HG02798 (cell line): ENCODE measurements at regions not wholly inside any gene's neighbourhood (a gene's known extent, or its start where the extent isn't known, plus 50 kb on each side); places are given as distances from the start of the nearest gene placed in this dataset.

ENCODE experiments used
- ATAC-seq: cut with Tn5 transposase; IDR thresholded peaks from one replicate; pipeline ENCODE4 v1.9.1; 2021; ENCODE audit warnings: mild to moderate bottlenecking; ENCODE audit not compliant: unreplicated experiment, poor library complexity

DNA sequence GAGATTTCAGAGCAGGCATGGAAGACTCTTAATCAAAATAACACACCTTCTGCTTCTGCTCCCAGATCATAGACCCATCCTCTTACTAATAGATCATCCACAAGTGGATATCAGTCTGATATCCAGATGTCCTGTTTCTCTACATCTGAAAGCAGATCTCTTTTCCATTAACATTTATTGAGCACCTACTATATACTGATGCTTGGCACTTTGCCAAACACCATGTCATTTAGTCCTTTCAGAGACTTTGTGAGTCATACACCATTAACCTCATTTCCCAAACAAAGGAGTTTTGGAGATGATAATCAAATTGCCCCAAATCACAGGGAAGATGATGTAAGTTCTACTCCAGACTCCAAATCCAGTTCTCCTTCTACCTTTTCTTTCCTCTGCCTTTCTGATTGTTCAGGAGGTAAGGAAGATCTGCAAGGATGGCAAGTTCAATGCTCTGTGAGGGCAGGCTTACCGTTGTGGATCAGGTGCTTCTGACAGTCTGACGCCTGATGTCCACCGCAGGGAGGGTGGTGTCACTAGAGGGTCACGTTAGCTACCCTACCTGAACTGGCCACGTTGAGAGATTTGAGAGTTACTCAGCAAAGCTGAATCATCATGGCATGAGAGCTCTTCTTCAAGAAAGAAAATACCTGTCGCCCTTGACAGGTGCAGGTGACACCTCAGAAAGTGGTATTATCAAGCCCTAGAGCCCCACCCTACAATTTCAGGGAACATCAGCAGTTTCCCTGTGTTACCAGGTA, 269.6 kb upstream of the ZMIZ1 start:
- ATAC-seq: no peak

DNA sequence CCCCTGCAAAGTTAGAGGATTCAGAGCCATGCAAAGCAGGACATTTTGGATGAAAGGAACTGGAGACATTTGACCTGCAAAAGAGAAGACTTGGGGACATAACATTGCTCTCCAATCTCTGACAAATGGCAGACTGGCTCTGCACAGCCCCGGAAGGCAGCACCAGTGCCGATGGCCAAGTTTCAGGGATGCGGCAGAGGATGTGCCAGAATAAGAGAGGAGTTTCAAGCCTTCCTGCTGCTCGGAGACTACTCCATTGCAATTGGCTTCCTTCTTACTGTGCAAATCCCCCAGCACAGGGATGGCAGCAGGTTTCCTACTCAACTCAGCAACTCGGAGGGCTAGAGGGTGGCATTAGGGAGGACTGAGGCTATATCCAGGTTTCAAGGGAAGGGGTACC, 268.8 kb upstream of the ZMIZ1 start:
- no peak for ATAC-seq

DNA sequence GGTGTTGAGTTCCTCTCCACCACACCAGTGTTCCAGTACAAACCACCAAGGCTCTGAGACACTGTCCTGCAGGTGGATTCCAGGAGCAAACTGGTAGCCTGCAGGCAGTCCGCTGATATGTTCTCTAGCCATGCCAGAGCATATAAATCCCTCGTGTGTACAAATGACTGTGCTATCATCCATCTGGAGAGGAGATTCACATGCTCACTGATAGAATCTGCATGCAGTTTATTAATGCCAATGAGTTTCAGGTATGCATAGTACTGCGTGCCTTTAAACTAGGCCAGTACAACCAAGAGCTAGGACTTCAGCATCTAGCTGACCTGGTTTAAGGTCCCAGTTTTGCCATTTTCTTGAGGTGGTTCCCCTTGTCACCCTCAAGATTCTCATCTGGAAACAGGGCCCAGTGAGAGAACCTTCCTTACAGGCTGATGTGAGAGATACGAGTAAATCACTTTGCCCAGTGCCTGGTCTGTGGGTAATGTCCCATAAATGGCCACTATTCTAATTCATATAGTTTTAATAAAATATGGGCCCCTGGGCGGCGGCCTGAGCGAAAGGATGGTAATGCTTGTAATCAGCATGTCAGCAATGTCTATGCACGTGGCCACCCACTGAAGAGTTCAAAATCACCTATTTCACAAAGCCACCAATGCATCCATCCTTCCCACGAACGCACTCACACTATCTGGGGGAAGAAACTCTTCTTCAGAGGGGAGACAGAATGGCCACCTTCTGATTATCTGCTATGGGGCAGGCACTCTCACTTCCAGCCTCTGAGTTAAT, 268.0 kb upstream of the ZMIZ1 start:
- no peak for ATAC-seq

DNA sequence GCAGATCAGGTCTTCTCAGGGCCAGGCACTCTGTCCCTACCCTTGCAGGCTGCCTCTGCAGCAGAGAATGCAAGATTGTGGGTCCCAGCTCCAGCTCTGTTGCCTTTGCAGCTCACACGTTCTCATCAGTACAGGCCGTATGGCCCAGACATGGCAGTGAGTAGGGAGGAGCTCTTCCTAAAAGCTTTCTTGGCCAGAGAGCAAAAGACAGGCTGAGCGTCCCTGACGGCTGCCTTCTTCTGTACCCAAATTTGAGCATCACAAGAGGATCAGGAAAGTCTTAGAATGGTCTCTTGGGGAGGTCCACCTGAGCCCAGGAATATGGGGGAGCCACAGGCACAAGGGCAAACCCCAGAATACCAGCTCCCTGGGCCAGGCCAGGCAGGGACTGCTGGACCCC, 266.3 kb upstream of the ZMIZ1 start:
- ATAC-seq: no peak

DNA sequence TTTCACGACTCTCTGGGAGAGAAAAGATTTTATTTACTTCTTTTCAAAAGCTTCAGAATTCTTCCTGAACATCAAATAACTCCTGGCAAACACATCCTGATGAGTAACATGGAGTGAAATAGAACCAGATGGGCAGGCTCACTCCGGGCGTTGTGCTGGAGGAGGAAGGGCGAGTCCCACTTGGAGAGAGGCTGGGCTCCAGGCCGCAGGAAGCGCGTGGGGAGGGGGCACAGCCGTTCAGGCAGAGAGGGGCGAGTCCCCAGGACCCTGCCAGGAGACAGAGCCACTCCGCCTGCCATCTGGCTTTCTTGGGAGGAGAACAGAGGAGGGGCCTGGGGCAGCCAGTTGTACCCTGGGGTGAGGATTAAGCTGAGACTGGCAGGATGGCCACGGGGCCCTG, 265.9 kb upstream of the ZMIZ1 start:
- no peak for ATAC-seq

DNA sequence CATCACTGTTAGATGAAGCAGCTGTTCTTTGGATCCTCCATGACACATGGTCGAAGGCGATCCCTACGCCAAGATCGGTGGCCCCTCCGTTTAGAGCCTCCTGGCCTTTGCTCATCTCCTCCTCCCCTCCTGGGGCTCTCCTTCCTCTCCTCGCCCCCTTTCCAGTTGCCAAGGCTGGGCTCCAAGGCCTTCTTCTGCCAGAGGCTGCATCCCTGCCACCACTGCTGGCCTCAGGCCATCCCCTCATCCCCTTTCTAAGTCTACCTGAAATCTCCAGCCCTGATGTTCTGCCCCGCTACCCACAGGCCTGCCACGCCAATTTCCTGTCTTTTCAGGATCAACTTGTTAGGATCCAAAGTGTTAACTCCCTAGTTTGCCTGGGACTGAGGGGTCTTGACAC, 265.1 kb upstream of the ZMIZ1 start:
- no peak for ATAC-seq

DNA sequence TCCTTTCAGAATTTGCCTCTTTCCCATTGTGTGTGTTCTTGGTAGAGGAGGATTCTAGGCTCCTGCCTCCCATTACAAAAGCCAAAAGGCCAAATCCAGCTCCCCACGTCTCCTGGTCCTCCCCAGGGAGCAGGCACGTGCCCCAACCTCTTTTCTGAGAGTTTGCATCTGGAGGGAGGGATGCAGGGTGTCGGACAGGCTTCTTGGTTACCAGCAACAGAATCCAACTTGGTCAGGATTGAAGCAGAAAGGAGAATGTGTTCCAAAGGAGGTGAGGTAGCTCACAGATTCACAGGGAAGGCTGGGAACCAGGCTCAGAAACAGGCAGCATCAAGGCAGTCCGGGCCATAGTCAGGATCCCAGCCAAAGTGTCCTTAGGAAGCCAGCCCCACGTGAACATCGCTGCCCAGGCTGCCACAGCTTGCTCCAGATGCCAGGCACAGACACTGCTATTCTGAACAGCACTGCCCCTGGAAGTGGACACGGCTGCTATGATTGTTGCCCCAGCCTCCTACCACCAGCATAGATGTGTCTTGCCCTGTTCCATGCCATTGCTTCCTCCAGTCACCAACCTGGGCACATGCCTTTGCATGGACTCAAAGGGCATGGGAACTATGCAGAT, 264.2 kb upstream of the ZMIZ1 start:
- no peak for ATAC-seq

DNA sequence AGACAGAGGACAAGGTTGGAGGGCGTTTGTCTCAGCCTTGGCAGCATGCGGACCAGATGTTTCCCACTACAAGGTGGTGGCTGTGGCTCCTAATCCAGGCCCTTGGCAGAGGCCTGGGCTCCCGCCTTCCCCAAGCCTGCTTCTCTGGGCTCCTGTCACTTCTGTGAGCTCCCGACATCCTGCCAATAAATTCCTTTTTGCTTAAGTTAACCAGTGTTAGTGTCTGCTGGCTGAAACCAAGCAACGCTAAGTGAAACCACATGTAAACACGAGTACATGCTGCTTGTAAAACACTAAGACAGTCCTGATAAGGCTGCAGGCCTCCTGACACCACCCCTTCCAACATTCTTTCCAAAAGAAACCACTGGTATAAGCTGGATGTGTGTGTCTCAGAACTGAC, 263.6 kb upstream of the ZMIZ1 start:
- ATAC-seq: no peak

DNA sequence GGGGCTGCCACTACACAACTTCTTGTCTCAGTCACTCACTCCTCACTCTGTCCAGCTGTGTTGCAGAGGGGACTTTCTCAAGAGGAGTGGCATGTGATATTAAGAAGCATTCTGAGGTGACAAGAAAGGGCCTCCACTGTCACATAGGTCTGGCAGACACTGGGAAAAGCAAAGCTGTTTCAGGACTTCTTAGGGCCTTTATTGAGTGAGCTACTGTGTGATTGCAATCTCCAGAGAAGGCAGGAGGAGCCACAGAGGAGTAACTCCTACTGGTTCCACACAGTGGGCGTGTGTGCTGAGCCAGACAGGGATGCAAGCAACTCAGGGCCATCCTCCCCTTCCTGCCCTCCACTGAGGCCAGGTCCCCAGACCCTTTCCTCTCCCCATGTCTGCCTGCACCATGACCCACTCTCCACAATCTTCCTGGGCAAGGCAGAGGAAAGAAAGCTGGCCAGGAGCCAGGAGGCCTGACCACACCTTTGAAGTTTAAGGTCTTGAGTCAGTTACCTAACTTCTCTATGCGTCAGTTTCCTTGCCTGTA, 262.0 kb upstream of the ZMIZ1 start:
- ATAC-seq: no peak

DNA sequence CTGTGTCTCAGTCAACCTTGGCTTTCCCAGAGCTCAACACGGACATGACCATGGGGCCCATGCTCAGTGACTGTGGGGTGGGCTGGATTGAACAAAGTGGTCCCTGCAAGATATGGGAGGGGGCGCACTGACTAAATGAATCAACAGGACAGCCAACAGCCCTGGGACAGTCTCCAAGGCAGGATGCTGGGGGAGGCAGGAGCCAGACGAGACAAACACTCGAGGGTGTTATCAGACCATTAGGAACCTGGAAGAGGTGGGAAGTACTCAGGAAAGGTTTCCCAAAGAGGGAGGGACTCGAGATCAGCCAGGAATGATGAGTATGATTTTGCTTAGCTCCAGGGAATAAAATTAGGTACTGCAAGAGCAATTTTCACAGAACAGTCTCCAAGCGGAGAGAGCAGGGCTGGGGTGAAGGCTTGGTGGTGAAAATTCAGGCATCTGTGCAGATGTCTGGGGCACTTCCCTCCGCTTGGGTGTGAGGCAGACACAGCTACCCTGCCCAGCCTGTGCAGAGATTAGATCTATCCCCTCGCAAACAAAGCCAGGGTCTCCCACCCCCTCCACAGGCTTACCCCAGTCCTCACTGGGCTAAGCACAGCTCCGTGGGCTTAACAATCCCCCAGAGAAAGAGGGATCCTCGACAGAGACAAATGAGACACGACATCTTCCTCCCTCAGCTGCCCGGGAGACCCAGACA, 261.1 kb upstream of the ZMIZ1 start:
- ATAC-seq: no peak

DNA sequence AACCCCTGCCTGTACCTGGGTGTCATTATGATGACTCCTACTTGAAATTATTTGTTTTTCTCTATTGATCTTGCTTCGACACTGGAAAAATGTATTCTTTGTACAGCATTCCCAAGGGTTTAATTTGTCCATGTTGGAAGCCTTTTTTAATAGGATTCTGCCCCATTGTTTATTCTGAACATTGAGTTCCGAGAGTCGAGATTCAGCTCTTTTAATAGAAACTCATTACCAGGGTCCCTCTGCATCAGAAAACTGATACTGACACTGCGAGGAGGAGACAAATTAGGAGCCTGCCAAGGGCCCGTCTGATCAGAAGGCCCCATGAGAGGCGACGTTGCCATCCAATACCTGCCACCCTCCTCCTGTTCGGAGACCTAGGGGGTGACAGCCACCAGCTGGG, 260.5 kb upstream of the ZMIZ1 start:
- ATAC-seq: no peak

DNA sequence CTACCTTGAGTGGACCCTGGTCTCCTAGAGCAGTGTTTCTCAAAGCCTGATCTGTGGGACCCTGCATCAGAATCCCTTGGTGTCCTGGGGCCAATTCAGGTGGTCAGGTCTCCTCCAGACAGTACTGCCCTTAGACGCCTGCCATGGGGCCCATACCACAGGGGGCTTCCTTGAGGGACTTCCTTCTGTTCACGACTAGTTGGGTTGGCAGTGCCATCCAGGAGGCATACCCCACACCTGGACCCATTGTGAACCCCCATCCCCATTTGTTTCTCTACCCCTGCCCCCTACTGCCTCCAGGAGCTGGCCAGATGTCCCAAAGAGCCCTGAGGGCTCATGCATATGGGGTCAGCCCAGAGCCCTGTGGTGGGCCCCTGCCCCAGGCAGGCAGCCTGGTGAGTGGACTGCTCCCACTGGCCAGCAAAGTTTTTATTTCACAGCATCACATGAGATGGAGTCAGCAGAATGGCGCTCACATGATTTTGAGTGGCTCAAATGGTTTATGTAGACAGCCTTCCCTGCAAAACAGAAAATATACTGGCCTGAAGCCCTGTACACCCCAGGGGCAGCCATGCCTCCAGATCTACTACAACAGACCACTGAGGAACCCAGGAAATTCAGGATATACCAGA, 259.9 kb upstream of the ZMIZ1 start:
- no peak for ATAC-seq

DNA sequence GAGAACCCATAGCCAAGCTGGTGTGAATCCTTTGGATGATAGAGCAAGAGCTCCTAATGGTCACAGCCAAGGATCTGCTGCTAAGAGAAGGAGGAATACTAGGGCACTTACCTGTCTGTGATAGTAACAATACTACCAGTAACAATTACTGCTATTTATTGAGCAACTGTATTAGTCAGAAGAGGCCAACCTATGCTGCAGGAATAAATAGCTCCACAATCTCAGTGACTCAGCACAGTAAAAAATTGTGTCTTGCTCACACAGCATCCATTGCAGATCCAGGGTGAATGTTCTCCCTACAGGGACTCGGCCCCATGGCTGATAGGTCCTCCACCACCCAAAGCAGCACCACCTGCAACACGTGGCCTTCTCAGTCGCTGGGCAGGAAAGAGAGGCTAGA, 257.6 kb upstream of the ZMIZ1 start:
- ATAC-seq: no peak

DNA sequence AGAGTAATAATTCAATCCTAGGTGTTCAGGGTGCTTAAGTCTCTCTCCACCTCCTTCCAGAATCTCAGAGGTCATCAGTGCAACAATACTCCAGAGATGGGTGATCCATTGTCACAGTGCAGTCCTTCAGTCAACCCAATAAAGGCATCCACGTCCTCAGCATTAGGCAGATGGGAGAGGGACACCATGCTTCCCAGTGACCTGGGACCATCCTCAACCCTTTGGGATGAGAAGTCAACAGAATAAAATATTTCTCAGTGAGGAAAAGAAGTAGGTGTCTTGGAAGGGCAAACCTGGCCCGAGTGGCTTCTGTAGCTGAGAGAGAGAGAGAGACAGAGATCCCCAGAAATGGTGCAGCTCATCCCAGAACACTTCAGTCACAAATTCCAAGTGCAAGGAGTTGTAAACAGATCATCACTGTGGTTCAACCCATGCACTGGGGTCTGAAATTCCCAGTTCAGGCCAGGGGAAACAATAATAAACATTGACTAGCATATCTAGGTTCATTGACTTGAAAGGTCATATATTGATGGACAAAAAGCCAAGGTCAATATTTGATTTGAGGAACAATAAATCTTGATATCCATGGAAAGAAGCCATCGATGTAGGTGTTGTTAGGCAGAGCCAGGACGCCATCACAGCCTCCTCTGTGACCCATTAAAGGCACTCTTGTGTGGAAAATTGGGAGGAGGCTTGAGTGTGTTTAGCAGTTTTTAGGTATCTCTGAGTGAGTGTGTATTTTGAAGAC, 256.0 kb upstream of the ZMIZ1 start:
- ATAC-seq: no peak

DNA sequence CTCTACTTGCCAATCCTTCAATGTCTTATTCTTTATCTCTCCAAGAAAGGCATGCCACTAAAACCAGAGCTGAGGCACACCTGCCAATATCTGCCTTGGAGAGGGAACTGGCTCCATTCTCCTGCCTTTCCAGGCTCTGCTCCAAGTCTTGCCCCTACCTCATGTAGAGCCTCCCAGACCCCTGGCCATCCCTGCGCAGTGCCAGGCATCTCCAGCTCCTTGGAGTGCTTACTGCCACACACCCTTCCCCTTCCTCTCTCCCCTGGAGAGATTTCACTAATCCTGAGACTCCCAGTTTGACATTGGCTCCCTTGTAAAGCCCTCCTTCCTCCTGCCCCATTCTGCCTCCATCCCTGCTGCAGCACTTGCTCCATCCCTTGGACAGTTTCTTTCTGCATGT, 255.2 kb upstream of the ZMIZ1 start:
- ATAC-seq: no peak

DNA sequence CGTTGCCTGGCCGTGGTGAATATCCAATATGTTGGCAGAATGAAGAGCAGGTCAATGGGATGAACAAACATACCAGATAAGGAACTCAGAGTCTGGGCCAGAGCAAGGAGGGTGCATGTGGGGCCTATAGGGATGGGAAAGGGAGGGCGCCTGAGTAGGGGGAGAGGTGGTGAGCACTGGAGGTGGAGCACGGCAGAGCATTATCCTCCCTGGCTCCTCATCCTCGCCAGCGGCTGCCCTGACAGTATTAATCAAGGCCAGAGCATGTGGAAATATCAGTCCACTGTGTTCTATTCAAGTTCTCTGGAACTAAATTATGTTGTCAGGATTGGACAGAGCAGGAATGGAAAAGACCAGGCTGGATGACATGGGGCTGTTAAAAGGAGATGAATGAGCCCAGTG, 254.8 kb upstream of the ZMIZ1 start:
- ATAC-seq: no peak

DNA sequence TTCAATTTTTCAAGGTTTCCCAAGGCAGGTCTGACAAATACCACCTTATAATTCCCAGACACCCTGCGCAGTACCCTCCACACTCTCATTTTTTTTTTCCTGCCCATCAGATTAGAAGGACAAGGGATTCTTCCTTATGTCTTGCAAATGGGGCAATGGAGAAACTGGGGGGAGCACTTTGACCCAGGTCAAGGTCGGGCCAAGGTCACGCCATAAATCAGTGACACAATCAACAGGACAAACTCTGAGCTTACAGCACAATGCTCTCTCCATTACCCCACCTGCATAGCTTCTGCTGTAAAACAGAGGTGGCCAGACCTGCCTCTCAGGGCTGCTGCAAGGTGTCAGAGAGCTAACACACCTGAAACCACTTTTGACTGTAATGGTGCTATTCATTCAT, 254.4 kb upstream of the ZMIZ1 start:
- ATAC-seq: no peak

DNA sequence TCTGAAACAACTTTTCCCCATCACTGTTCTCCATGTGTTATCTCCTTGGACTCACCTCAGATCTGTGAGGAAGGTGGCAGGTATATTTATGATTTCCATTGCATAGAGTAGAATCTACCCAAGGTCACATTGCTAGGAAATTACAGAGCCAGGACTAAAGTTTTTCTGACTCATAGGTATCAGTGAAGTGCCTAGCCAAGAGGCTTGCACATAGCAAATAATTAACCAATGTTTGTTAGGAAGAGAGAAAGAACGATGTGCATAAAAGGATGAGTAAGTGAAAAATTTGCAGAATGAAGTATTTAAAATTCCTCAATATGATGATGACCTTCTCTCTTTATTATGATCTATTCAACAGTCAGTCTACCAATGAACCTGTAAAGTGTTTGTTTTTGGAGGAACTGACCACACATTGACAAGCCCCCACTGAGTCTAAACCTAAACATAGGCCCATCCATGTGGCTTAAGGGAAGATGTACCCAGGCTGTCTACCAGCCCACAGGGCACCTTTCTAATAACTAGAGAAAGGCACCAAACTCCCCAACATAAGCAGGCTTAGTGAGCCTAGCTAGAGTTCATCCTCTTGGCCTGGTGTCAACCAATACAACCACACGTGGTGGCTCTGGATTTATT, 252.9 kb upstream of the ZMIZ1 start:
- no peak for ATAC-seq

DNA sequence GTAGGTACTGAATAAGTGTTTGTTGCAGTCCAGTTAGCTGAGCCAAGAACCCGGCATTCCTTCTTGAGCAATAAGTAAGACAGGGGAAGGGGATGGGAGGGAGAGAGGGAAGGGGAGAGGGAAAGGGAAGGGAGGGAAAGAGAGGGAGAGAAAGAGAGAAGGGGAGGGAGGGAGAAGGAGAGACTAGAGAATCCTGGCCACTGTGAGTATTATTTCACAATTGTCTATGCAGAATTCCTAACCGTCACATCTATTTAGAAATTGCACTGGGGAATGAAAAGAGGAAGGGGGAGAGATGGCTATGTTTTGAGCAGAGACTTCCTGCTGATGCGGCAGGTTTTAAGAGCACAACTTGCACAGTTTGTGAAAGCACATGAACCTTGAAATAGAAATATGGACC, 251.4 kb upstream of the ZMIZ1 start:
- no peak for ATAC-seq
